Esophagus muscularis mucosa (tissue), 2 donors: ENCODE measurements at regions not wholly inside any gene's neighbourhood (a gene's known extent, or its start where the extent isn't known, plus 50 kb on each side); places are given as distances from the start of the nearest gene placed in this dataset.

Experiments used
- POLR2A ChIP-seq: fragments of 450-650 bp; IDR thresholded peaks from one replicate; pipeline ENCODE4 v1.6.1; 2017; ENCODE audit warnings: antibody characterized with exemption, moderate library complexity, mild to moderate bottlenecking, low read depth
- POLR2AphosphoS5 ChIP-seq, 2 donors: sonication (generic); formaldehyde crosslinking; IDR thresholded peaks; one replicate each; pipeline ENCODE4 v1.6.1; 2017; ENCODE audit warnings: antibody characterized with exemption in 2 of 2

DNA sequence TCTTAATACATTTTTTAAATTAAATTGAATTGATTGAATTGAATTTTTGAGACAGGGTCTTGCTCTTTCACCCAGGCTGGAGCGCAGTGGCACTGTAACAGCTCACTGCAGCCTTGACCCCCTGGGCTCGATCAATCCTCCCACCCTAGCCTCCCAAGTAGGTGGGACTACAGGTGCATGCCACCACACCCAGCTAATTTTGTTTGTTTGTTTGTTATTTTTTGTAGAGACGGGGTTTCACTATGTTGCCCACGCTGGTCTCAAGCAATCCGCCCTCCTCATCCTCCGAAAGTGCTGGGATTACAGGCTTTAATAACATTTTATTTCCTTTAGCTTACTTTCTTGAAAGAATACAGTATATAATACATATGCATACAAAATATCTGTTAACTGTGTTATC lies 226.9 kb downstream of the BUD13 start:
- TF ChIP-seq POLR2A (no peak), POLR2AphosphoS5 (IDR thresholded peaks at IDR 0.05) (no peak)
